Liver (tissue), 3 donors: ENCODE measurements at regions not wholly inside any gene's neighbourhood (a gene's known extent, or its start where the extent isn't known, plus 50 kb on each side); places are given as distances from the start of the nearest gene placed in this dataset.

Experiments used
- CTCF ChIP-seq: fragments of 150-350 bp; IDR thresholded peaks from 2 replicates; pipeline ENCODE4 v1.5.1; 2017; ENCODE audit warnings: improper control_type of control experiment, low read depth, low read length; ENCODE audit not compliant: missing input control
- EGR1 ChIP-seq, 2 donors: IDR thresholded peaks; 2 replicates each; pipeline ENCODE4 v1.6.1; 2016 to 2018; ENCODE audit warnings: antibody characterized with exemption in 2 of 2, low read depth in 2 of 2
- GABPA ChIP-seq, 2 donors: IDR thresholded peaks in 1 of 2; conservative IDR thresholded peaks in 1 of 2; 2 replicates each; pipeline ENCODE4 v1.6.1; 2016; ENCODE audit warnings: antibody characterized with exemption in 2 of 2, mild to moderate bottlenecking in 1 of 2, moderate library complexity in 1 of 2
- RAD21 ChIP-seq, 2 donors: IDR thresholded peaks; 2 replicates each; pipeline ENCODE4 v1.6.1; 2016; ENCODE audit warnings: antibody characterized with exemption in 2 of 2, mild to moderate bottlenecking in 2 of 2
- REST ChIP-seq: IDR thresholded peaks from 2 replicates; pipeline ENCODE4 v1.6.1; 2016; ENCODE audit warnings: antibody characterized with exemption, mild to moderate bottlenecking
- YY1 ChIP-seq: IDR thresholded peaks from 2 replicates; pipeline ENCODE4 v1.6.1; 2016; ENCODE audit warnings: antibody characterized with exemption, mild to moderate bottlenecking
- ZBTB33 ChIP-seq: IDR thresholded peaks from 2 replicates; pipeline ENCODE4 v1.6.1; 2016; ENCODE audit warnings: antibody characterized with exemption
- TF ChIP-seq, protein P1 (sequence below): IDR thresholded peaks from 2 replicates; pipeline ENCODE4 v1.6.1; 2016; ENCODE audit warnings: antibody characterized with exemption
- TF ChIP-seq, protein P2 (sequence below): IDR thresholded peaks from 2 replicates; pipeline ENCODE4 v1.6.1; 2016; ENCODE audit warnings: antibody characterized with exemption
- donor health status: healthy.
- donor health status: healthy.

DNA sequence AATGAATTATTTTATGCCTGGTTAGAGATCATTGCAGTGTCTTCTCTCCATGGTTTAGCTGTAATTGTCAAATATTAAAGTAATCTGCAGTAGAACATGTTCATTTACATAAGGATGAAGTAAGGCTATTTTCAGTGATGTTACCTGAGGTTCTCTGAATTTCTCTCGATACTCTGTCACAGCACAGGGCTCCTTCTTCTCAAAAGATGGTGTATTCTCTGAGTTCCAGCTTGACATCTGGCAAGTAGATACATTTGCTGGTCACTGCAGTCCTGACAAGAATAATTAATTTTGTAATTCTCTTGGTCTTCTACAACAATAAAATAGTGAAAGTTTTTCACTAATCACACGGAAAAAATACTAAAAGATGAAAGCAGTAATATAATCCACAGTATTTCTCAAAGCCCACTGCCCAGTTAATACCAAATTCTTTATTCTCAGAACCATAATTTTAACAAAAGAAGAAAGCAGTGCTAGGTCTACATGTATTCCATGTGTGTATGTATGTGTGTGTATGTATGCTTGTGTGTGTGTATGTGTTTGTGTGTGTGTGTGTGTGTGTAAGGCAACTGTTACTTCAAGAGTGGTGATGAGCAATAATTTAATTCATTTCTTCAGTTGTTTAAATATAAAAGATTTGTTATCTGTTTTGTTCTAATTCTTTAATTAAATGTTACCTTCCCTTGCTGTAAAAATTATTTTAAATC lies 1165.5 kb upstream of the SLC39A10 start:
- TF ChIP-seq CTCF (no peak), GABPA (IDR thresholded peaks at IDR 0.05 in 1 of 2, conservative IDR thresholded peaks at IDR 0.05 in 1 of 2) (no peak), EGR1 (IDR thresholded peaks at IDR 0.05; ENCODE audit: low read depth in 2 of 2) (no peak), ZBTB33 (no peak), REST (no peak), RAD21 (IDR thresholded peaks at IDR 0.05) (no peak), YY1 (no peak)
- TF ChIP-seq, protein P1, sequence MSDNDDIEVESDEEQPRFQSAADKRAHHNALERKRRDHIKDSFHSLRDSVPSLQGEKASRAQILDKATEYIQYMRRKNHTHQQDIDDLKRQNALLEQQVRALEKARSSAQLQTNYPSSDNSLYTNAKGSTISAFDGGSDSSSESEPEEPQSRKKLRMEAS: no peak
- TF ChIP-seq, protein P2, sequence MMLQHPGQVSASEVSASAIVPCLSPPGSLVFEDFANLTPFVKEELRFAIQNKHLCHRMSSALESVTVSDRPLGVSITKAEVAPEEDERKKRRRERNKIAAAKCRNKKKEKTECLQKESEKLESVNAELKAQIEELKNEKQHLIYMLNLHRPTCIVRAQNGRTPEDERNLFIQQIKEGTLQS: no peak
